GM19239 (cell line): ENCODE measurements at regions not wholly inside any gene's neighbourhood (a gene's known extent, or its start where the extent isn't known, plus 50 kb on each side); places are given as distances from the start of the nearest gene placed in this dataset.

Experiments used
- DNase-seq: peaks from one replicate; pipeline ENCODE4 v3.0.0; 2011; ENCODE audit warnings: low spot score; ENCODE audit not compliant: insufficient read length
- FAIRE-seq: peaks from 2 replicates; lab custom pipeline; 2011; peaks lifted over from hg19 to GRCh38; lab: Jason Lieb, UNC

GRCh38 chr10:8967061-8967460 is 912.6 kb downstream of the GATA3 start:
- DNase-seq, result no peak
- no peak for FAIRE-seq

GRCh38 chr10:8969853-8970252 is 915.4 kb downstream of the GATA3 start:
- no peak for DNase-seq
- no peak for FAIRE-seq

DNA sequence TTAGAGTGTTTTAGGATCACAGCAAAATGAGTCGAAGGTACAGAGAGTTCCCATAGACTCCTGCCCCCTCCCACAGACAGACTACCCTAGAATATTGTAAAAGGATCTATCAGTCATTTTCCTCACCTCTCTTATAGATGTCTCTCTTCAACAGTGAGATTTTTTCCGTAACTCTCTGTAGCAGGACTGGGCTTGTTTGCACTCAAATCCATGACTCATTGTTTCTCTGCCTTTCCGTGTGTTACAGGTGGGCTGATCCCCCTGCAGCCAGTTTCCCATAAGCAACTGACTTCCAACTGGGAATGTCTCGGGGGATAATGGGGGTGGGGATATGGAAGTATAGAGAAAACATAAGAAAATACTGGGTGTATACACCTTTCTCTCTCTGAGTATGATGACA is 921.0 kb downstream of the GATA3 start:
- FAIRE-seq (no peak), DNase-seq (no peak)

- no peak for DNase-seq
- FAIRE-seq, result no peak
These were observed 923.6 kb downstream of the GATA3 start for GRCh38 chr10:8978100-8978499.

DNA sequence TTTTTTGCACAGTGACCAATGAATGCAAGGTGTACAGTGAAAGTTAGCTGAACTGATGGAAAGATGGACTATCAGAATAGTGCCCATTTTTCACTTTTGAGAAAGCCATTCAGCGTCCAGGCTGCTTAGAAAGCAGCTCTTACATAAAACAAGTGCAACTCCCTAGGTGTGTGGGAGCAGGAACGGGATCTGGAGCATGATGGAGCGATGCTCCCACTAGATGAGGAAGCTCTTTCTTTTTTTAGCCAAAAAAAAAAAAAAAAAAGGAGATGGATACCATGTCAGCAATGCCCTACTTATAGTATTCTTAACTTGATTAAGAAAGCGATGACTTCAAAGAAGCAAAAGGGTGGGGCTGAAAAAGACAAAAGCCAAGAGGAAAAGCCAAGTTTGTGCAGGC is 925.5 kb downstream of the GATA3 start:
- FAIRE-seq (no peak), DNase-seq (no peak)

DNA sequence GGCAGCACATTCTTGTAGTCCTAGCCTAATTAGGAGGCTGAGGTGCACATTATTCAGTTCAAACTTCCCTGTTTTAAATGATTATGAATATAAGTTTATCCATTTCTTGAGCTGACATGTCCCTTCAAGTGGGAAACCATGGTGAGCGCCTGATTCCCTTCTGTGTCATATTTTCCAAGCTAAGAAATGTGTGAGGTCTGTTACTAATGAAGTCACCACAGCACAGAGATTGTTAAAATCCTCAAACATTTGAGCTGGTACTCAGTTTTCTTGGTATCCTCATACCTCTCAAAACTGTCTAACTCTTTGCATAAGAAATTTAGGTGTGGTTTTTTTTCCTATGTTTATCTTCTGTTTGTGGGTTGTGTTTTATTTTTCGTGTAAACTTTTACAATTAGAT is 926.8 kb downstream of the GATA3 start:
- FAIRE-seq (no peak), DNase-seq (no peak)

DNA sequence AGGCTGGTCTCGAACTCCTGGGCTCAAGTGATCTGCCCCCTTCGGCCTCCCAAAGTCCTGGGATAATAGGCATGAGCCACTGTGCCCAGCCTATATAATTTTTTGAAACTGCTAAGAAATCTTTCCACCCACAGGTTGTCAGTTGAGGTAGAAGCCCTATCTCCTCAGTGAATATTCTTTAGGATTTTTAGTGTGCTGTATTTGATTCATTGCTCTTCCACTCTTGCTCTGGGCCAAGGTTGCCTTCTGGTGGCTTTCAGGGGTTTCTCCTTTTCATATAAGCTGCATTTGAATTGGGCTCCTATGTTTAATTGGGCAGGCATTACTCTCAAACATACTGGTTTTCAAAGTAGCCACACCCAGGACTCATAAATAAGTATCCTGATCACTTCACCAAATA is 931.2 kb downstream of the GATA3 start:
- FAIRE-seq, result no peak
- no peak for DNase-seq

DNA sequence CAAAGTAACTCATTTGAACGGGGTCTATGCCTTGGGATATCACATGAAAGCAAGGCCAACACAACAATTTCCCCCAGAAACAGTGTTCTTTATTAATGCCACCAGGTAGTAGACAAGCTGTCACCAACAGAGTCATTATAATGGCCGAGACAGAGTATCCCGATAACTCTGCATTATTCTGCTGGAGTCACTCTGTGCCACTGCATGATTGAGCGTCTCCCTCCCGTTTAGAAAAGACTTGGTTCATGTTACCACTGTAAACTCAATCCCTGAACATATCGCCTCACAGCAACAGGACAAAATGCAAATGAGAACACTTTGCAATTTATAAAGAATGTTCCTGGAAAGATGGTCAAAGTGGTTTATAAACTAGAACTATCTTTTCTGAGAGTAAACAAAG is 932.5 kb downstream of the GATA3 start:
- DNase-seq, result no peak
- FAIRE-seq, result no peak

DNA sequence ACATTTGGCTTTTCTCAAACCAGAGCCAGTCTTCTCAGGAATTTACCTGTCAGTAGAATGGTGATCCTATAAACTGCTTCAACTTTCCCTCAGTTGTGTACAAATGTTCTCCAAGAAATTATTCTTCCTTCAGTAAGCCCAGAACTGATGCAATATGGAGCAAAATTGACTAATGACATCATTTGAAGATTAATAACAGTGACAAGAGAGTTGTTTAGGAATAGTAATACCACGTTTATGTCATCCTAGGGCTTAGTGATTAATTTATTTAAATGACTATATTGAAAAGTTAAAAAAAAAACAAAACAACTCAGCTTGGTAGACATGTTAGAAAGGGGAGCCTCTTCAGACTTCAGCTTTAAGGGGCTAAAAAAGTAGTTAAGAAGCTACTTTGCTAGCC is 933.2 kb downstream of the GATA3 start:
- DNase-seq (no peak), FAIRE-seq (no peak)

GRCh38 chr10:8990280-8990987 is 935.9 kb downstream of the GATA3 start:
- no peak for FAIRE-seq

GRCh38 chr10:8992009-8992408 is 937.5 kb downstream of the GATA3 start:
- no peak for FAIRE-seq
- no peak for DNase-seq

More at GRCh38 chr10:8990280-8990987, 935.9 kb downstream of the GATA3 start:
- no peak for DNase-seq

DNA sequence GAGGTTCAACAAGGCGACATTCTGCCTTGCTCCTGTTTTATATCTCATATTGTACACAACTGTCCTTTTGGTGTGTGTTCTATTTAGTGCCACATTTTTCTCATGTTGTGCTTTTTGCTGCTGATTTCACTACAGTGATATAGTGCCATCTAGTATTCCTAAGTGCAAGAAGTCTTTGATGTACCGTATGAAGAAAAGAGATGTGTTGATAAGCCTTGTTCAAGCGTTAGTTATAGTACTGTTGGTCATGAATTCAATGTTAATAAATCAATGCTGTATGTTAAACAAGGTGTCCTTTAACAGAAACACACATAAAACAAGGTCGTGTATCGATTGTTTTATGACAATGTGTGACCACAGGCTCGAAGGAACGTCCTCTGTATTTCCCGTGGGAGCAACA is 939.4 kb downstream of the GATA3 start:
- FAIRE-seq (no peak), DNase-seq (no peak)

GRCh38 chr10:8998751-8999150 is 944.3 kb downstream of the GATA3 start:
- FAIRE-seq (no peak), DNase-seq (no peak)

GRCh38 chr10:9003122-9003521 is 948.6 kb downstream of the GATA3 start:
- FAIRE-seq (peak; percentile 8), DNase-seq (no peak)

- FAIRE-seq, result no peak
- no peak for DNase-seq
These were observed 950.2 kb downstream of the GATA3 start for GRCh38 chr10:9004736-9005135.

- DNase-seq (no peak), FAIRE-seq (no peak)
These were observed 955.0 kb downstream of the GATA3 start for GRCh38 chr10:9009505-9009904.

GRCh38 chr10:9010093-9010492 is 955.6 kb downstream of the GATA3 start:
- no peak for DNase-seq
- FAIRE-seq, result no peak

GRCh38 chr10:9010931-9011670 is 956.6 kb downstream of the GATA3 start:
- DNase-seq (no peak), FAIRE-seq (no peak)

DNA sequence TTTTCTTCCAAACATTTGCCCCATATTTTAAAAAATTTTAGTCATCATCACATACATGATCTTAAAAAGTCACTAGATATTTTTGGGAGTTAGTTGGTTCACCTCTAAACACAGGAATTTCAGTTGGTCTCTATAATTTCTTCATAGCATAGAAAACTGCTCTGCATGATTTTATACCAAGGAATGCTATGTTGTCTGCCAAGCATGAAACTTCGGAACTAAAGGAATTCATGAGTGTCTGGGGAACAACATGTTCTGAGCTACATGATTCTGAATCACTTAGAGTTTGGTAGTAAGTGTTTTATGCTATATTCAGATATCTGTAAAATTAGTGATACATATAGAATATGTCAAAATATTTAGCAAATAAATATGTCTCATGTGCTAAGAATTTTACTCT is 957.8 kb downstream of the GATA3 start:
- FAIRE-seq, result no peak
- no peak for DNase-seq

- no peak for DNase-seq
These were observed 960.5 kb downstream of the GATA3 start for GRCh38 chr10:9015005-9015404.

DNA sequence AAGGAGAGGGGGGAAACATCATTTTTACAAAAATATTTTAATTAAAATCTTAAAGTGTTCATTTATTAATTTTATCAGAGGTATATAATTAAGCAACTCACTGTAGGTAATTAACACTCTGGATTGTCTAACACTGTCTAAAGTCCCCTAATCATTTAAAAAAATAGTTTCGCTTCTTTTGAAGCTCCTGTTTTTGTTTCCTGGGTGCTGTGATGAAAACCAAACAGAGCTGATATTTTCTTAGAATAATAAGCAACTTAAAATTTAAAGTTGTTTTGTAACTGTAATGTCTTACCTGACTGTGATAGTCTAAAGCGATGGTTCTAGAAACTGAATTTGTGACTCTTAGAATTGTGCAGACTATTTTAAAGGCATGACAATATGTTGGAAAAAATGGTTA is 961.0 kb downstream of the GATA3 start:
- DNase-seq, result no peak
- no peak for FAIRE-seq

More at GRCh38 chr10:9015005-9015404, 960.5 kb downstream of the GATA3 start:
- FAIRE-seq, result no peak

- DNase-seq, result no peak
- no peak for FAIRE-seq
These were observed 962.4 kb downstream of the GATA3 start for GRCh38 chr10:9016930-9017329.
